HFF-Myc (cell line): ENCODE measurements at regions not wholly inside any gene's neighbourhood (a gene's known extent, or its start where the extent isn't known, plus 50 kb on each side); places are given as distances from the start of the nearest gene placed in this dataset.

Experiments used
- DNase-seq: peaks from one replicate; pipeline ENCODE4 v3.0.0-alpha.2; 2011; ENCODE audit warnings: low read depth; ENCODE audit errors: extremely low read depth
- H3K4me3 ChIP-seq: replicated peaks from 2 replicates; pipeline ENCODE4 v1.5.1; 2011; ENCODE audit warnings: low read depth, mild to moderate bottlenecking, control low read depth, low read length
- CTCF ChIP-seq: IDR thresholded peaks from 2 replicates; pipeline ENCODE4 v1.5.1; 2012; ENCODE audit warnings: mild to moderate bottlenecking, low read depth, low read length, control low read depth; ENCODE audit errors: missing control alignments

GRCh38 chr13:53463106-53463505, 434.5 kb downstream of the OLFM4 start:
- no peak for DNase-seq
- no peak overlapping the region for H3K4me3 ChIP-seq
- no peak for TF ChIP-seq CTCF

GRCh38 chr13:53466576-53466975, 438.0 kb downstream of the OLFM4 start:
- TF ChIP-seq CTCF = no peak
- DNase-seq = no peak
- no peak overlapping the region for H3K4me3 ChIP-seq

- no peak for TF ChIP-seq CTCF
- no peak overlapping the region for H3K4me3 ChIP-seq
- no peak for DNase-seq
These were observed 444.8 kb downstream of the OLFM4 start for GRCh38 chr13:53473397-53473796.

GRCh38 chr13:53474878-53475277, 446.3 kb downstream of the OLFM4 start:
- no peak overlapping the region for H3K4me3 ChIP-seq
- DNase-seq = no peak
- no peak for TF ChIP-seq CTCF

- TF ChIP-seq CTCF = no peak
- no peak overlapping the region for H3K4me3 ChIP-seq
- DNase-seq = no peak
These were observed 462.1 kb downstream of the OLFM4 start for GRCh38 chr13:53490752-53491151.

- H3K4me3 ChIP-seq = no peak overlapping the region
- no peak for DNase-seq
- TF ChIP-seq CTCF = no peak
These were observed 465.8 kb downstream of the OLFM4 start for GRCh38 chr13:53494406-53494805.

GRCh38 chr13:53499576-53500133, 471.0 kb downstream of the OLFM4 start:
- DNase-seq = no peak
- H3K4me3 ChIP-seq = no peak overlapping the region
- TF ChIP-seq CTCF = no peak
